ENCODE measurements at regions not wholly inside any gene's neighbourhood (a gene's known extent, or its start where the extent isn't known, plus 50 kb on each side); places are given as distances from the start of the nearest gene placed in this dataset.

DNA sequence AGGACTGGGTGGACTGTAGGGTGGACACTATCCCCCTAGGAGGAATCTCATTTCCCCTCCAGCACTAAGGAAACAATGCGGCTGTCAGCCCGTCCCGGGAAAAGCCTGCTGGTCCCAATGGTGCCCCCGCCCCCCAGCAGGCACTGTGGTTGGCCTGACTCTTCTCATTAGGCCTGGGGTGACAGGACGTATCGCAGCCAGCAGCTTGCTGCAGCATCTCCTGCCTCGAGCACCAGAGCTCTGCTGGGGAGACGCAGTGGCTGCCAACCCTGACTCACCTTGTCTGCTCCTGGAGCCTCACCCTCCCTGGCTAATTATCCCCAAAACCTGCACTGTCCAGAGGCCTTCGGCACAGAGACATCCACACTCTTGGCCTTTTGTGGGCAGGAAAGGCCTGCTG is 115.1 kb upstream of the GJB5 start:
- Histone ChIP-seq H3K27ac (no peak overlapping the region), H3K4me3 (no peak overlapping the region)

DNA sequence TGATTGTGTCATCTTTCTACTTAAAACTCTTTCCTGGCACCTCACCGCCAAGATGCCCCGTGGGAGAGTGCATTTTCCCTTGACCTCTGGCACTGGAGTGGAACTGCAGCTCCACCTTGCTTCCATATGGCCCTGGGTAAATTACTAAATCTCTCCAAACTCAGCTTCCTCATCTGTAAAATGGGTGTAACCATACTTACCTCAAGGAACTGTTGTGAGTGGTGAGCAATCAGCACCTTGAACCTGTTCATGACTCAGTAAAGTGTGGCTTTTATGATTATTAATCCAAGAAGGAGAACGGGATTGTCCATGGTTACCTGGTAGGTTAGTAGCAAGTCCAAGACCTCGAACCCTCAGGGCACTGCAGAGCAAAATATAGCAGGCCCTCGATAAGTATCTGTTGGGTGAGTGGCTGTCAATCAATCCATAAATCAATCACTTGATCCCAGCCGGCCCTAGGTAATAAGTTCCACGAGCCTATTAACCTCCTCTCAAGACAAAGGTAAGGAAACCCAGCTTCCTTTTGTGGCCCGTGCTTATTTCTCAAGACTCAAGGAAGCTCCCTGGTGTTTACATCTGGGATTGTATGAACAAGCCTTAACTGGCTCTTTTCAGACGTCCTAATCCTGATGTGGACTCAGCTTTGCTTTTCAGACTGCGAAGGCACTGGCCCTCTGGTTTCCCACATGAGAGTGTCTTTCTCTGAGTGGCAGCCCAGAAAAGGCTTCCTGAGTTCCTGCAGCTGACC is 114.0 kb upstream of the GJB5 start:
- Histone ChIP-seq H3K27ac (no peak overlapping the region), H3K4me3 (no peak overlapping the region)

DNA sequence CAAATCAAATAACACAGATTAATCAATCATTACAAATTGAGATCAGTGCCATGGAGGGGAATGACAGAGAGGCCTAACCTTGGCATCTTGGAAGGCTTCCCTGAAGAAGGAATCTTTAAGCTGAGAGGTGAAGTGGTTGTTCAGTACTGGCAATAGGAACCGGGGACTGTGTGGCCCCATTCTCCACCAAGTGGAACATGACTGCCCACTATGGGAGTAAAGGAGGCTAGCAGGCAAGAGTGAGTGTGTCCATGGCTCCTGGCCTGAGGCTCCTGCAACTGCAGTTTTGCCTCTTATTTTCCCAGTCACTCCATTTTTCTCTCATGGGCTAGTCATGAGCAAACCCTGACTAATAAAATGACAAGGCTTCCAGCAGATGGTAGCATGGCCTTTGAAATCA is 112.2 kb upstream of the GJB5 start:
- Histone ChIP-seq H3K4me3 (no peak overlapping the region), H3K27ac (no peak overlapping the region)

DNA sequence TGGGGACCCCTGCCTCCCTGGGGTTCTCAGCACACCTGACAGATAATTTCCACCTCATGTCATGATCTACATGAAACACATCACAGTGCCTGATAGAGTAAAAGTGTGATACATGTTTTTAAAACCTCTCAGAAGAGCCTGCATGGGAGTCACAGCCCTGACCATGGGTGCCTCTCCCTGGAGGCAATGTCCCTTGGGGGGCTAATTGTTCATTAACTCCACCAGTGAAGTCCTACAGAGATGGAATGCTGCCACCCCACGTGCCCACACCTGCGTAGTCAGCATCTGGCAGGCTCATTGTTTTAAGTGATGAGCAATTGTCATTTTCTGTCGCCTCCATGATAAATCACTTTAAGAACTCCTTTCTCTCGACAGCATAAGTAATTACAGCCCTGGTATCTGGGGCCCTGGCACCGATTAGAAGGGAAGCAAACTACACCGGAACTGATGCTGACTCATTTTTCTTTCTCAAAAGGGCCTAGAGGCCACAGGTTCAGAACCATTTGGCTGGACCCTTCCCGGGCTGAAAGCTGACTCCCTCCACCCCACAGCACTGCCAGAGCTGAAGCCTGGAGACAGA is 109.6 kb upstream of the GJB5 start:
- no peak overlapping the region for H3K27ac ChIP-seq
- no peak overlapping the region for H3K4me3 ChIP-seq

DNA sequence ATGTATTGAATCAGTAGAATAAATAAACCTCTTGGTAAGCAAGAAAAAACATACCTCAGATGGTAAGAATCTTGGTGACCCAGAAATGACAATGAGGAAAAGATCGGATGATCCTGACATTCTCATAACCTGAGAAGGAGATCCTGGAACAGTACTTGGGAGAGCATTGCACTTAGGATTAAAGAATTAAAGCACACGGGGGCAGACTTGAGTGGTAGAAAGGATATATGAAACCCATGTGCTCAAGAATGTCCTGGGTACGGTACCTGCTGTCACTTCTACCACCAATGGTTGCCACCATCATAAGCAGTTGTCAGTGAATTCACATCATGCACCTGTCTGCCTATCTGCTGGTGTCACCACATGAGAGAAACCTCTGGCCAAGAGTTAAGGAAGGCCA is 108.9 kb upstream of the GJB5 start:
- Histone ChIP-seq H3K27ac (no peak overlapping the region), H3K4me3 (no peak overlapping the region)

DNA sequence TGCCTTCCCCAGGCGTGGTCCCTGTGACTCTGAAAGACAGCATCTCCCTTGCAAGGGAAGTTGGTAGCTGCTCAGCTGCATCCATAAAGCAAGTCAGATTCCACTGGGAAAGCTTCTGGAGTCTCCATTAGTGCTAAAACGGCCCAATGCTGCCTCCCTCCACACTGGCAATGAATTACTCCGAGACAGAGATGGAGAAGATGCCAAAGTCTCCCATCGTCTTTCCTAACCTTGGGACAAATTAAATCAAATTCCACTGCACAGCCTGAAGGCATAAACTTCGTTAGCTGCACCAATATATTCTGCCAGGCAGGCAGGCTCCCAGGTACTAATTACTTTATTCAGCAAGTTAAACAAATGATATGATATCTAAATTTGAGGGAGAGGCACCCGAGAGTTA is 106.3 kb upstream of the GJB5 start:
- Histone ChIP-seq H3K27ac (no peak overlapping the region), H3K4me3 (no peak overlapping the region)

DNA sequence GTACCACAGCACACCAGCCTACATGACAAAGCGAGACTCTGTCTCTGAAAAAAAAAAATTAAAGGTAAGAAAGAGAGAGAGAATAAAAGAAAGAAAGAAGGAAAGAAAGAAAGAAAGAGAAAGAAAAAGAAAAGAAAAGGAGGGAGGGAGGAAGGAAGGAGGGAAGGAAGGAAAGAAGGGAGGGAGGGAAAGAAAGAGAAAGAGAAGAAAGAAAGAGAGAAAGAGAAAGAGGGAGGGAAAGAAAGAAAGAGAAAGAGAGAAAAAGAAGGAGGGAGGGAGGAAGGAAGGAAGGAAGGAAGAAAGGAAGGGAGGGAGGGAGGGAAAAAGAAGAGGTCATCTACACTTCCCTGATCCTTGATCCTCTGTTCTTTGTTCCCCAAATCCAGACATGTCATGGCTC is 104.8 kb upstream of the GJB5 start:
- no peak overlapping the region for H3K4me3 ChIP-seq
- H3K27ac ChIP-seq, result no peak overlapping the region

DNA sequence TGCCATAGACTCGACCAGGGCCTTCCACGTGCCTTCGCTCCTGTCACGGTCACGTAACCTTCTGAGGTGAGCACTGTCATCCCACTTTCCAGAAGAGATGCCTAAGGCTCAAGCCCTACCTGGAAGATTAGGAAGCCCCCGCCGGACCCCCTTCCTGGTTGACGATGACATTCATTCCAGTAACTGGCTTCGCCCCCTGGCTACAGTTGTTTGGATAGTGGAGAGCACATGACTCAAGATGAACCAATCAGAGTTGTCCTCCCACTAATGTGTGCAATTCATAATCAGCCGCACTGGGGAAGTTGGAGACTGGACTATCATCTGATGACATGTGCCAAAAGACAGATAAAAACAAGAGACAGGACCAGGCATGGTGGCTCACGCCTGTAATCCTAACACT is 104.0 kb upstream of the GJB5 start:
- H3K4me3 ChIP-seq, result no peak overlapping the region

DNA sequence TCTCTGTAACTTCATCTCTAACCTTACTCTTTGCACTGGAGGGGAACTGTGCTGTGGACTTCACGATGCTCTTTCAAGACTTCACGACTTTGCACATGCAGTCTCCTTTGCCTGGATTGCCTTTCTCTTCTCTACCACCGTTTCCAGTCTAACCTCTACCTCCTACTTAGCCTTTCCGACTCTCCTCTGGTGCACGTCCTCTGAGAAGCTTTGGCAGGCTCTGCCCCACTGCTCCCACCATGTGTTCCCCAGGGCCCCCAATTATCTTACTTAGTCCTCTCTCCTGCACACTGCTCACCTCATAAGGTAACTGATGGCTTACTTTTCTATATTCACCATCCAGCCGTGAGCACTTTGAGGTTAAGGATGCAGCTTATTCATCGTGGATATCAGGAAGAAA is 101.7 kb upstream of the GJB5 start:
- H3K27ac ChIP-seq, result no peak overlapping the region
- no peak overlapping the region for H3K4me3 ChIP-seq

More for the DNA sequence above, 104.0 kb upstream of the GJB5 start:
- H3K27ac ChIP-seq, result no peak overlapping the region

DNA sequence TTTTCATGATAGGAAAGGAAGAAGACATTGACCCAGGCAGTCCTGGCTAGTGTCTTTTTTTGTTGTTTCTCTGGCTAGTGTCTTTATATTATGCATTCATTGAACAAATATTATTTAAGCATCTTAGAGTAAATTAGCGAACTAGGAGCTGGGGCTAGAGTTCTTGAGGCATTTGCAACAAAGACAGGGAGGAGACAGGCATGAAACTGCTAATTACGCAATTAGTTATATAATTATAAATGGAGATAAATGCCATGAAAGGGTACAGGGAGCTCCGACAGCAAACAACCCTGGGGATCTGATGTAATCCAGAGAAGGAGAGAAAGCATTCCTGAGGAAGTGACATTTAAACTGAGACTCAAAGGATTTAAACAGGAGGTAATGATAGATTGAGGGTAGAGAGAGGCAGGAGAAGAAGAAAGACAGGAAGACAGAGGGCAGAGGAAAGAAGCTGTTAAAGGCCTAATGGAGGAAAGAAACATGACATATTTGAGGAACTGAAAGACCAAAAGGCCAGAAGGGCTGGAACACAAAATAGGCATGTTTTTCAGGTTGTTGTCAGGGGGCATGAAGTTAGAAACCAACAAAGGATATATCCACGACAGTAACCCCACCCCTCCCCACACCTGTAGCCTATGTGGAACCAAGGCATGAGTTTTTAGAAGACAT is 99.5 kb upstream of the GJB5 start:
- H3K27ac ChIP-seq, result no peak overlapping the region
- no peak overlapping the region for H3K4me3 ChIP-seq

DNA sequence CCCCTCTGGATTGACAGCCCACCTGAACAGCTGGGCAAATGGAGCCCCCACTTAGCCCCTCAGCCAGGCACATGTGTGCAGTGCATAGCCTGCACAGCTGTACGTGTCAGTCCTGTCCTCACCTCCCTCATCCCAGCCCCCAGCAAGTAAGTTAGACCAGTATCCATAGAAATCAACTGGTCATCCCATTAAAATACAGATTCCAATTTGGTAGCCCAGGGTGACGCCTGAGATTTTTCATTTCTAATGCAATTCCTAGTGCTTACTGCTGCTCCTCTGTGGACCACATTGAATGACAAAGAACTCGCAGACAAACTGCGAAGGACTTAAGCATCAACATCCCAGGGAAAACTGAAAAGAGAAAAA is 99.0 kb upstream of the GJB5 start:
- H3K27ac ChIP-seq, result no peak overlapping the region
- H3K4me3 ChIP-seq, result no peak overlapping the region

DNA sequence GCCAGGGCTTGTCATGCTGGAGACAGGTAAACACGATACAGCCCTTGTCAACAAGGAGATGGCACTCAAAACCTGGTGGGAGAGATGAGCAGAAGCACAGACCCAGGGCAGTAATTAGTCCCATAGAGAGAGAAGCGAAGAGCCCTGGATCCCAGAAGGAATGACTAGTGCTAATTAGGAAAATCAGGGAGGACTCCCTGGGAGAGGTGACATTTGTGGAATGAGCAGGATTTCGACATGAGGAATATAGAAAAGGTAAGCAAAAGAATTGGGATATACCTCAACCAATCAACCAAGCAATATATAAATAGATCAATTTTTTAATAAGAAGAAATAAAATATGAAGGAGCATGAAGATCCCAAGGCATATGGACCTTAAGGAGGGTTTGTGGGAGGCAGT is 98.5 kb upstream of the GJB5 start:
- H3K4me3 ChIP-seq, result no peak overlapping the region
- H3K27ac ChIP-seq, result no peak overlapping the region

DNA sequence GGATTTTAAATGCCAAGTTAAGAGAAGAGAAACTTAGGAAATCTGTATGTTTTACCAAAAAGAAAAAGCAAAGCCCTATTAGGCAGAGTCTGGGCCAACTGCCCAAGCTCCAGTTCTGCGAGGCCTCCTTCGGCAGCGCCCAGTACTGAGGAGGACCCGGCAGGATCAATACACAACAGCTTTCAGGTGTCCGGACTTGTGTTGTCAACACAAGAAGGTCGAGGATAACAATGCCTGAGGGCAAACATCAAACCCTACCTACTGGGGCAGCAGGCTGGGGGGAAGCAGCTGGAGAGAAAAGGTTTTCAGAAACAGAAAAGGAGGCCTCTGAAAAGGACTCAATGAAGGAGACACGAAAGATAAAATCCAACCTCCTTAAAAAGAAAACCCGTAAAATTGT is 98.1 kb upstream of the GJB5 start:
- Histone ChIP-seq H3K27ac (no peak overlapping the region), H3K4me3 (no peak overlapping the region)

DNA sequence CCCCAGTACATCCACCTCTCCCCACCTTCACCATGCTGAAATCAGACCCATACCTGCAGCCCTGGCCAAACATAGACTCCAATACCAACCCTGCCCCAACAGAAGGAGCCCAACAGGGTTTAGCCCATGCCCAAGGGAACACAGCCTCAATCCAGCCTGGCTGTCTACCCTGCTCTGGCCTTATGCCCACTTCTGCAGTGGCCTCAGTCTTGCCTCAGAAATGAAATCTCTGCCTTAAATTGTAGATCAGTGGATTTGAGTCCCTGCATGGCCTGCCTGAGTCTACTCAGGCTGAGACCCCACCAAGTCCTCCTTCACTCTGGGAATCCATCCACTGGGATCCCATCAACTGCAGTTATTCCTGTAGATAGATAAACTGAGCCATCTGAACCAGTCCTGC is 97.6 kb upstream of the GJB5 start:
- H3K27ac ChIP-seq, result no peak overlapping the region
- H3K4me3 ChIP-seq, result no peak overlapping the region

DNA sequence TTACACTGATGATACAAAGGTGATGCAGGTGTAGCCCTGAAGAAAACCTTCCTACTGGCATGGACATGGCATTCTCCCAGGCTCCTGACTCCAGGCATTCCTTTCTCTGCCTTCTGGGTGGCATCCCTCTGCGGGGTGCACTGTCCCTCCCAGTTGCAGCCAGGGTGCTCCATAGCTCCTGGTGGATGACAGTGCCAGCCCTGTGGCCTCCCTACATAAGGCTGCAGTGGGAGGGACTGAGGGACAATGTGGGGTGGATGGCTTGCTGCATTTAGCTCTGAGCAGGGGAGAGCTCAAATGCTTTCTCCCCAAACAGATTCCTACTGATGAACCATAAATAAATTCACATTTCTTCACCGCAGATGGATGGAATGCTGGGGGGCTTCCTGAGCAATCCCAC is 97.0 kb upstream of the GJB5 start:
- H3K4me3 ChIP-seq, result no peak overlapping the region
- H3K27ac ChIP-seq, result no peak overlapping the region

DNA sequence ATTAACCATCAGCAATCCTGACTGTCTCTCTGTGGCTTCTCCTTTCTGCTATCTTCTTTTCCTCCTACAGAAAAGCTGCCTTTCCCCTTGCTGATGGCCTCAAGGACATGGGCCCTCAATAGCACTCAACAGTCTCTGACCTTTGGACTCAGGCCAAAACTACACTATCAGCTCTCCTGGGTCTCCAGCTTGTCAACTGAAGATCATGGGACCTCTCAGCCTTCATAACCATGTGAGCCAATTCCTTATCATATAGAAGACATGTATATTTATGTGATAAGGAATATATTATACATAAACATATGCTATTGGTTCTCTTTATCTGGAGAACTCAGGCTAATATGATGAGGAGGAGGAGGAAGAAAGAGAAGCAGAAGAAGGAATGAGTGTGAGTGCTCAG is 91.8 kb upstream of the GJB5 start:
- H3K27ac ChIP-seq, result no peak overlapping the region
- H3K4me3 ChIP-seq, result no peak overlapping the region

DNA sequence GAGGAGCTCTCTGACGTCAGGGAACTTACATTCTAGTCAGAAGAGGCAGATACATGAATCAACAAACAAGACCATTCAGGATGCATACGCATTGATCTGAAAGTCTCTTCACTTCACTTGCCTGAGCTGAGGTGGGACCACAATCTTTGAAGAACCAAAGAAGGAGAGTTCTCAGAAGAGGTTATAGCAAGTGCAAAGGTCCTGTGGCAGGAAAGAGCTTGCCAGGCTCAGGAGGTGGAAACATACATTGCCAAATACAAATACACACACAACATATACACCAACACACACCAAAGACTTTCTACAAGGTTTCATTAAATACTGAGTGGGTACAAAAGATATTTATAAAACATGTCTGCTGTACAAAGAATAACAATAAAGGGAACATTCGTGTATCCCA is 86.8 kb upstream of the GJB5 start:
- Histone ChIP-seq H3K27ac (no peak overlapping the region), H3K4me3 (no peak overlapping the region)

DNA sequence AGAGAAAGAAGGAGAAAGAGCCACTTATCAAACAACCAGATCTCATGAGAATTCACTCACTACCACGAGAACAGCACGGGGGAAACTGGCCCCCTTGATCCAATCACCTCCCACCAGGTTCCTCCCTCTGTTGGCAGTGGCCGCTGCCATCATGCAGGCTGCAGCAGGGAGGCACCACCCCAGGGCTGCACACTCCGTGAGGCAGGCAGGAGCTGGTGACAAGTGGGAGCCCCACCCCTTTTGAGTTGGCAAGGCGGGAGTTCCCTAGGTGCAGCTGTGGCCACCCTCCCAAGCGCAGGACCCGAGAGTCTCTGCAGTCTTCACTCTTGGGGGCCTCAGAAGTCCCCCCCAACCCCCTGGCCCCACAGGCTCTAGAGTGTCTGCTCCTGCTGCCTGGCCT is 83.9 kb upstream of the GJB5 start:
- Histone ChIP-seq H3K4me3 (no peak overlapping the region), H3K27ac (no peak overlapping the region)

DNA sequence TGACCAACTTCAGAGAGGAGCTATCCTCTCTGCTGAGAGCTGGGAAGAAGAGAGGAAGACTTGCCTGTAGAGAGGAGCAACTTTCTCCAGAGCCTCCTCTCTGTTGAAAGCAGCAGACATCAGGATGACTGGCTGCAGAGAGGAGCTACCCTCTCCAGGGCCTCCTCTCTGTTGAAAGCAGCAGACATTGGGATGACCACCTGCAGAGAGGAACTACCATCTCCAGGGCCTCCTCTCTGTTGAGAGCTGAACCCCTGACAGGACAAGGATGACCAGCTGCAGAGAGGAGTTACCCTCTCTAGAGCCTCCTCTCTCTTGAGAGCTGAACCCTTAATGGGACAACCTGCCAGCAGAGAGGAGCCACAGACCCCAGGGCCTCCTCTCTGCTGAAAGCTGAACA is 83.0 kb upstream of the GJB5 start:
- H3K4me3 ChIP-seq, result no peak overlapping the region

DNA sequence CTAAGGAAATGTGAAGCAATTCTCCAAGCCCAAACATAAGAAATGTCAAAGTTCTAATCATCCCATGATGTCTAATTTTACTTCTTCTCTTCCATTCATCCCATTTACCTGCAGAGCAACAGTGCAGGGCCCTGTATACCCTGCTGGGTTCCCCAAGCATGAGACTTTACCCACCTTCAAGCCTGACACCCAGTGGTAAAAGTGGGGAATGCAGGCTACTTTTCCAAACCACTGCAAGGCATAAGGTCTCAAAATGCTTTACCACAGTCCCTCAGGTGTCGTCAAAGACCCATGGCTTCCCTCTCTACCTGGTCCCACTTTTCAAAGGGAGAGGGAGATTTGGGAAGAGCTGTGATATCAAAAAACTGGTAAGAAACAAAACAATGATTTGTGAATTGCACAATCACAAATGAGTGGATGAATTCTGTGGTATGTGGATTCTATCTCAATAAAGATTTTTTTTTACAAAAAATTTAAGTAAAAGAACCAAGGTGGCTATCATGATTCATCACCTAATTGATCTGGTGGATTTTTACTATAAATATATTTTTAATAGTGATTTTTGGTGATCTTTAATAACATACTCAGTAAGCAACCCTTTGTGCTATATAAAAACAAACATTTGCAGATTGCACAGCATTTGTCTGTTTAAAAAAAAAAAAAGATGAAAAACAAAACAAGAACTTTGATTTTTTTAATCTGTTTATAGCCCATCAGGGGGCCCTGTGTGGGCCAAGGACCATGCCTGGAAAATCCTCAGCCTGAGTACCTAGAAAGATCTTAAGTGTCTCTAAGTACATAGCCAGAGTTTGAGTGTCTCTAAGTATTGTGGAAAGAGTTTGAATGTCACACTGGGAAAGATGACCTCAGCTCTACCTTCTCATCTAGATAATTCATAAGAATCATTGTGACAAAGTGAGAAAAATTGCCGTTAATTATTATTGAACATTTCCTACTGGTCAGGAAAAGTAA is 73.1 kb upstream of the GJB5 start:
- H3K27ac ChIP-seq, result no peak overlapping the region
- no peak overlapping the region for H3K4me3 ChIP-seq

More for the DNA sequence above, 83.0 kb upstream of the GJB5 start:
- no peak overlapping the region for H3K27ac ChIP-seq

Data from skin epidermis (tissue), 12 donors.